A549 (cell line): ENCODE measurements at regions not wholly inside any gene's neighbourhood (a gene's known extent, or its start where the extent isn't known, plus 50 kb on each side); places are given as distances from the start of the nearest gene placed in this dataset.

Experiments used
- BHLHE40 ChIP-seq: IDR thresholded peaks from 2 replicates; pipeline ENCODE4 v1.6.1; 2012; ENCODE audit warnings: low read depth, low read length, inconsistent platforms
- CTCF ChIP-seq: fragments of >200 bp; sonication (Bioruptor Twin); formaldehyde crosslinking; IDR thresholded peaks from 3 replicates; pipeline ENCODE4 v1.5.1; 2016

- TF ChIP-seq CTCF (no peak), BHLHE40 (no peak)
Measured at GRCh38 chr1:65025794-65026193, 59.4 kb upstream of the JAK1 start.
